ENCODE measurements at regions not wholly inside any gene's neighbourhood (a gene's known extent, or its start where the extent isn't known, plus 50 kb on each side); places are given as distances from the start of the nearest gene placed in this dataset.

DNA sequence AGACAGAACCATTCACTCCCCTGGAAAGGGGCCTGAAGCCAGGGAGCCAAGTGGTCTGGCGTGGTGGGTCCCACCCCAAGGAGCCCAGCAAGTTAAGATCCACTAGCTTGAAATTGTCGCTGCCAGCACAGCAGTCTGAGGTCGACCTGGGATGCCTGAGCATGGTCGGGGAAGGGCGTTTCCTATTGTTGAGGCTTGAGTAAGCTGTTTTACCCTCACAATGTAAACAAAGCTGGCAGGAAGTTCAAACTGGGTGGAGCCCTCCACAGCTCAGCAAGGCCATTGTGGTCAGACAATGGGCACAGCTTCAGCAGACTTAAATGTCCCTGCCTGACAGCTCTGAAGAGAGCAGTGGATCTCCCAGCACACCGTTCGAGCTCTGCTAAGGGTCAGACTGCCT lies 195.6 kb upstream of the DACH1 start:
- Mint-ChIP-seq H3K4me3 (no peak overlapping the region), H3K27me3 (no peaks in the 10 kb centered on the region), H3K27ac (no peak overlapping the region), H3K4me1 (ENCODE audit: low read depth) (no peaks in the 10 kb centered on the region), H3K9me3 (peaks cover 28% of the 10 kb centered on the region), H3K36me3 (no peaks in the 10 kb centered on the region)
- intact Hi-C loops (cut with micrococcal nuclease) = no loop called here
- POLR2A ChIA-PET = no interaction called here
- CTCF ChIA-PET = no interaction called here
- no peak for DNase-seq

DNA sequence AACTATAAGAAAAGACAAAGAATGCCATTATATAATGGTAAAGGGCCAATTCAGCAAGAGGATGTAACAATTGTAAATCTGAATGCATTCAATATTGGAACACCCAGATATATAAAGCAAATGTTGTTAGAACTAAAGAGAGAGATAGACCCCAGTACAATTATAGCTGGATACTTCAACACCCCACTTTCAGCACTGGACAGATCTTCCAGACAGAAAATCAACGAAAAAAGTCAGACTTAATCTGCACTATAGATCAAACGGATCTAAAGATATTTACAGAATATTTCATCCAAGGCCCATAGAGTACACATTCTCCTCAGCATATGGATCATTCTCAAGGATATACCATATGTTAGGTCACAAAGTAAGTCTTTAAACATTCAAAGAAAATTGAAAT lies 194.6 kb upstream of the DACH1 start:
- Mint-ChIP-seq H3K4me3 (no peak overlapping the region), H3K27ac (no peak overlapping the region), H3K27me3 (no peaks in the 10 kb centered on the region), H3K36me3 (no peaks in the 10 kb centered on the region), H3K9me3 (peaks cover 20% of the 10 kb centered on the region), H3K4me1 (ENCODE audit: low read depth) (no peaks in the 10 kb centered on the region)
- intact Hi-C loops (cut with micrococcal nuclease) = no loop called here
- no peak for DNase-seq
- ChIA-PET CTCF (no interaction called here), POLR2A (no interaction called here)

DNA sequence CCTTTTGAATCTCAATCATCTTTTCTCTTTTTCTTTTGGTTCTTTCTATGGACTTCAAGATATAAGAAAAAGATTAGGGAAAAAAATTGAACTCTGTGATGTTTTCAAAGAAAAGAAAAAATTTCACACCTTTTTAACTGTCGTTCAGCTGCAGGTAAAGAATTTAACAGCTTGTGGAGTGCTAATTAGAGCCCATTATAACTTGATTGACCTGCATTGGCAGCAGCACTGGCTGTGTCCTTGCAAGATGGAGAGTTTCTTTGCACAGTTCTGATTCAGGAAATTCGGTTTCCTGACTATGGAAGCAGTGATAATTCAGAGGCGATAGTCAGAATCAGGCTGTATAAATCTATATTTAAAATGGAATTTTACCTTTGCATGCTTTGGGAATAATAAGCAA lies 183.2 kb upstream of the DACH1 start:
- H3K9me3 Mint-ChIP-seq = peaks cover 5% of the 10 kb centered on the region

DNA sequence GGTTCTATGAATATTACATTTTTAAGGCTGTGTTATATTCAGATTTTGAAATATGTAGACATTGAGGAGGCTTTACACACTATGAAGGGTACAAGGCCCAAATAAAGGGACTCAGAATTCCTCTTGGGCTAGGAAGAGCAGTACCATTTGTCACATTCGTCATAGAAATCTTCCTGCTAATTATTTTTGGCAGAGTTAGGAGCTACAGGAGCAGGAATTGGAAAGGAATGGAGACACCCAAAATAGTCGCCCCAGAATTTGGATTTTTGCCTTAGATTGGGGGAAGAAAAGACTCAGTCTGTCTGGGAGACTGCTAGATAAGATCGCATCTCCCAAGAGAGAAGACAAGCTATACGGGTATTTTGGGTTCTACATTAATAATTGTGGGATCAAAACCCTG lies 176.4 kb upstream of the DACH1 start:
- no peak overlapping the region for H3K4me3 Mint-ChIP-seq
- H3K27me3 Mint-ChIP-seq = no peaks in the 10 kb centered on the region
- ChIA-PET POLR2A (no interaction called here), CTCF (no interaction called here)
- intact Hi-C loops (cut with micrococcal nuclease) = no loop called here
- no peaks in the 10 kb centered on the region for H3K9me3 Mint-ChIP-seq
- no peaks in the 10 kb centered on the region for H3K36me3 Mint-ChIP-seq
- no peak for DNase-seq
- no peaks in the 10 kb centered on the region for H3K4me1 Mint-ChIP-seq (ENCODE audit: low read depth)
- no peak overlapping the region for H3K27ac Mint-ChIP-seq

More for the DNA sequence above, 183.2 kb upstream of the DACH1 start:
- ChIA-PET CTCF (no interaction called here), POLR2A (no interaction called here)
- intact Hi-C loops (cut with micrococcal nuclease) = no loop called here
- H3K27ac Mint-ChIP-seq = no peak overlapping the region
- H3K4me1 Mint-ChIP-seq (ENCODE audit: low read depth) = no peaks in the 10 kb centered on the region
- H3K4me3 Mint-ChIP-seq = no peak overlapping the region
- H3K36me3 Mint-ChIP-seq = no peaks in the 10 kb centered on the region
- H3K27me3 Mint-ChIP-seq = no peaks in the 10 kb centered on the region
- DNase-seq = no peak

DNA sequence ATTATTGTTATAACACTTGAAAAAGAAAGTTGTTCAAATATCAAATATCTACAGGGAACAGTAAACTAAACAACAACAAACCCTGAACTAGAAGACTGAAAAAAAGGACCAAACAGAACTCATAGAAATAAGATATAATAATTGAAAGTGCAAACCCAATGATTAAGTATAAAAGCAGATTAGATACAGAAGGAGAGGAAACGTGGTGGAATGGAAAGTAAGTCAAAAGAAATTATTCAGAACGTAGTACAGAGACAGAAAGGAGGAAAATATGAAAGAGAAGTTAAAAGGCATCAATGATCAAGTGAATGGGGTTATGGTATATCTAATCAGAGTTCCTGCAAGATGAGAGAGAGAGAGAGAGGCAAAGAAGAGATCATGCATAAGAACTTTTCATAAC lies 174.2 kb upstream of the DACH1 start:
- ChIA-PET CTCF (no interaction called here), POLR2A (no interaction called here)
- Mint-ChIP-seq H3K4me1 (ENCODE audit: low read depth) (no peaks in the 10 kb centered on the region), H3K9me3 (no peaks in the 10 kb centered on the region), H3K4me3 (no peak overlapping the region), H3K27ac (no peak overlapping the region), H3K36me3 (no peaks in the 10 kb centered on the region), H3K27me3 (no peaks in the 10 kb centered on the region)
- no peak for DNase-seq
- intact Hi-C loops (cut with micrococcal nuclease) = no loop called here

DNA sequence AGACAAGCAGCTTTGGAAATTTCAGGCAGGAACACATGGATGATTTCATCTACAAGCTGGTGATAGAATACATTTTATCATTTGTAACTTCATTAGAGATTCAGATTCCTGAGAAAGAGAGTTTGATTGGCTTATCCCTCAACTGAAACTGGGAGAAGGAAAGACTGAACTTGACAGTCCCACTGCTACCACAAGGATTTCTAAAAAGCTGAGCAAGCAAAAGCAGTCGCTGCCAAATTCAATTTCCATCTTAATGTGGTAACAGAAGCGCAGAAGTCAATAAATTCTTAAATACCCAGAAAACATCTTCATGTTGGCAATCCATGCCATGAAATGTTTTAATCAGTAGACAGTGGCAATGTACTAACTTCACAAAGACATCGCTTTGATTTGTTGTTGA lies 172.1 kb upstream of the DACH1 start:
- Mint-ChIP-seq H3K36me3 (no peaks in the 10 kb centered on the region), H3K27me3 (no peaks in the 10 kb centered on the region), H3K4me1 (ENCODE audit: low read depth) (no peaks in the 10 kb centered on the region), H3K27ac (no peak overlapping the region), H3K9me3 (no peaks in the 10 kb centered on the region), H3K4me3 (no peak overlapping the region)
- no peak for DNase-seq
- ChIA-PET CTCF (no interaction called here), POLR2A (no interaction called here)
- intact Hi-C loops (cut with micrococcal nuclease) = no loop called here

DNA sequence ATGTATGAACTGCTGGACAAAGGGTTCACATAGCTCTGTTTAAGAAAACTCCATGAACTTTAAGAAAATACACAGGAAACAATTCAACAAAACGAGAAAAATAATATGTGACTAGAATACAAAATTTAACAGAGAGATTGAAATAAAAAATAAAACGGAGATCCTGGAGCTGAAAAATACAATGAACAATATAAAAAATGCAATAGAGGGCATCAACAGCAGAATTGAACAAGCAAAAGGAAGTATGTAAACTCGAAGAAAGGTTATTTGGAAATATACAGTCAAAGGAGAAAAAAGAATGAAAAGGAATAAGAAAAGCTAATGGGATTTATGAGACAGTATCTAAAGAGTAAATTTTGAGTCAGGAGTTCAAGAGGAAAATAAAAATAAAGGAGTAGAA lies 163.0 kb upstream of the DACH1 start:
- Mint-ChIP-seq H3K36me3 (no peaks in the 10 kb centered on the region), H3K27ac (no peak overlapping the region), H3K4me1 (ENCODE audit: low read depth) (no peaks in the 10 kb centered on the region), H3K9me3 (peaks cover 14% of the 10 kb centered on the region), H3K4me3 (no peak overlapping the region), H3K27me3 (no peaks in the 10 kb centered on the region)
- intact Hi-C loops (cut with micrococcal nuclease) = no loop called here
- CTCF ChIA-PET = no interaction called here
- no peak for DNase-seq
- POLR2A ChIA-PET = no interaction called here

DNA sequence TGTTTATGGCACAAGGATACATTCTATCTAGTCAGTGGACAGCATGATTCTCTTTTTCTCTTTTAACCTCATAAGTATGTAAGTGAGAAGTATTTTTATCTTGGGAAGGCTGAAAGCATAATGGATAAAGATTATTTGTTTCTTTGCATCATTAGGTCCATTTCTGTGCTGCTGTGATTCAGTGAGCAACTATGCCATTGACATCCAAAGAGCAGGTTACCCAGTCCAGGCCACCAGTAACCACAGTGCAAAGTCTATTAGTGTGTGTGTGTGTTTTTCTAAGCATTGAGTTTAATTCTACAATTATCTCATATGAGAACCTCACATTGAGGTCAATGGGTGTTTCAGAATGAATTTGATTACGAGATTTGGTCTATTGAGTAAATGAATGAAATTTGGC lies 158.8 kb upstream of the DACH1 start:
- no peak overlapping the region for H3K4me3 Mint-ChIP-seq
- peaks cover 18% of the 10 kb centered on the region for H3K9me3 Mint-ChIP-seq
- H3K36me3 Mint-ChIP-seq = no peaks in the 10 kb centered on the region
- DNase-seq = no peak
- H3K4me1 Mint-ChIP-seq (ENCODE audit: low read depth) = no peaks in the 10 kb centered on the region
- intact Hi-C loops (cut with micrococcal nuclease) = no loop called here
- ChIA-PET CTCF (no interaction called here), POLR2A (no interaction called here)
- no peak overlapping the region for H3K27ac Mint-ChIP-seq
- H3K27me3 Mint-ChIP-seq = no peaks in the 10 kb centered on the region

DNA sequence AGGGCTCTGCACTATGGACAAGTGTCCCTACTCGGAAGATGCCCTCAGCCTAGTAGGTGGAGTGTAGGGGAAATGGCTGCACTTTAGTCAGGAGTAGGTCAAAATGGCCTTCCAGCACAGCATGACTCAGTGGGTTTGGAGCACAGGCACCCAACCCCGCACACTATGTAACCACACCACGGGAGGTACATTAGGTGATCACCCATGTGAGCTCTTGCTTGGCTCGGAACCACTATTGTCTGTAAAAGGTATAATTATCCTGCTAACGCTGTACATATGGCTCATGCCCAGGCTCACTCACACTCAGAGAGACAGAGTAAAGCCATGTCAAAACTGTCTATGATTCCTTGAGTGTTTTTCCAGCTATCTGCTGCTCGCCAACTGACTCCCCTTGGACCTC lies 156.9 kb upstream of the DACH1 start:
- Mint-ChIP-seq H3K27ac (no peak overlapping the region), H3K4me3 (no peak overlapping the region), H3K9me3 (peaks cover 9% of the 10 kb centered on the region), H3K4me1 (ENCODE audit: low read depth) (no peaks in the 10 kb centered on the region), H3K36me3 (no peaks in the 10 kb centered on the region), H3K27me3 (no peaks in the 10 kb centered on the region)
- POLR2A ChIA-PET = no interaction called here
- intact Hi-C loops (cut with micrococcal nuclease) = no loop called here
- CTCF ChIA-PET = no interaction called here
- DNase-seq = no peak

DNA sequence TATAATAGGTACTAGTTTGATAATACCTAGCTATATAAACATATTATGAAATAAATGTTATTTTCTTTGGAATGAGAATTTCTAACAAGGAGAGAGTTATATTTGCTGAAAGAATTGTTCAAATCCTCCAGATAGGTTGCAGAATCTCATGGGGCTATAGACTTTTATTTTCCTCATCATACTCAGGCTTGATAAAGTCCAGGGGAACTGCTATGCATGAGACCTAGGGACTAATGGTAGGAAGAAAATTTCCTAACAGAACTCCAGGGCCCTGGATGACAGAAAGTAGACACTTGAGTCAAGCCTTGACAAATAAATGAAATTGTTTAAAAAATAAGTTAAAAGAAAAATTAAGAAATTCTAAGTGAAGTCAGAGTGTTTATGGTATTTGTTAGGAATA lies 138.5 kb upstream of the DACH1 start:
- POLR2A ChIA-PET = no interaction called here
- no peak overlapping the region for H3K4me3 Mint-ChIP-seq
- peaks cover 2% of the 10 kb centered on the region for H3K9me3 Mint-ChIP-seq
- no peaks in the 10 kb centered on the region for H3K4me1 Mint-ChIP-seq (ENCODE audit: low read depth)
- no peaks in the 10 kb centered on the region for H3K36me3 Mint-ChIP-seq
- CTCF ChIA-PET = no interaction called here
- H3K27me3 Mint-ChIP-seq = no peaks in the 10 kb centered on the region
- no peak for DNase-seq
- intact Hi-C loops (cut with micrococcal nuclease) = no loop called here
- H3K27ac Mint-ChIP-seq = no peak overlapping the region

DNA sequence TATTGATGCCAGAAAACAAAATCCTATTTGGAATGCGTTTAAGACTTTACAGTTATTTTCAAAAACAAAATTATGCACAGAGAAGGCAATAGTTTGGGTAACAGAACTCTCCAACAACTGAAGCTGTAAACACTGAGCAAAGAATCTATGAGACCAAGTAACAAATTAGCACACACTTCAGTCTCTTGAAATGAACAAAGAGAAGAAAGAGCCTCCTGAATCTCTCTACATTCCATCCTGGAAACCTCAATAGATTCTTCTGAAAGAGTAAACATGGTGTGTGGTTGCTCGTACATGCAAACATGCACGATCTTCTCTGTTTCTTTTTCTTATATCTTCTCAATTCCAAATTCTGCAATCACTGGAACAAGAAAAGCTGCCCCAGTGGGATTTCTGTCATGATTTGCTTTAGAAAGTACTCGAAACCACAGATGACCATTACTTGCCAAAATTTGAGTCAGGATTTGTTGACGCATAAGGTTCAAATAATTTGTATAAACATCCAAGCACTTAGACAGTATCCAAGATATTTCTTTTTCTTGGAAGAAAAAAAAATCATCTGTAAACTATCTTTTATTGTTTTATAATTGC lies 137.9 kb upstream of the DACH1 start:
- H3K27me3 Mint-ChIP-seq = no peaks in the 10 kb centered on the region
- intact Hi-C loops (cut with micrococcal nuclease) = no loop called here
- ChIA-PET CTCF (no interaction called here), POLR2A (no interaction called here)
- H3K27ac Mint-ChIP-seq = no peak overlapping the region
- no peaks in the 10 kb centered on the region for H3K36me3 Mint-ChIP-seq
- no peak overlapping the region for H3K4me3 Mint-ChIP-seq
- no peaks in the 10 kb centered on the region for H3K4me1 Mint-ChIP-seq (ENCODE audit: low read depth)
- DNase-seq = no peak
- H3K9me3 Mint-ChIP-seq = peaks cover 2% of the 10 kb centered on the region

DNA sequence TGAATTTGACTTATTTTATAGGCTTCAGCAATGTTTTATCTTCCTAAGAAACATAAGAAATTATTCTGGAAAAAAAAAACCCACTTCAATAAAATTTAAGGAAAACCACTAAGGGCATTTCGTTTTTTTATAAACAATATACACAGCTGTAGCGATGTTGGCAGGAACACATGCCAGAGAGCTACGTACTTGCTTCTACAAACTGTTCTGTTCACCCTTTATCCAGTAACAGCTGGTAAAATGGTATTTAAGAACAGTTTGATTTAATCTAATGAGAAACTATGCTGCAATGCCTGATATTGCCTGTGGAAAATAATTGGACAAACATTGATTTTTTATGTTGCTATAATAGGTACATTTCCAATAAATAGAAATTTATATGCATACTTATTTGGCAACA lies 137.2 kb upstream of the DACH1 start:
- no peak overlapping the region for H3K27ac Mint-ChIP-seq
- no peaks in the 10 kb centered on the region for H3K4me1 Mint-ChIP-seq (ENCODE audit: low read depth)
- CTCF ChIA-PET = no interaction called here
- no peak overlapping the region for H3K4me3 Mint-ChIP-seq
- POLR2A ChIA-PET = no interaction called here
- no peaks in the 10 kb centered on the region for H3K36me3 Mint-ChIP-seq
- DNase-seq = no peak
- H3K9me3 Mint-ChIP-seq = peaks cover 4% of the 10 kb centered on the region
- intact Hi-C loops (cut with micrococcal nuclease) = no loop called here
- no peaks in the 10 kb centered on the region for H3K27me3 Mint-ChIP-seq

DNA sequence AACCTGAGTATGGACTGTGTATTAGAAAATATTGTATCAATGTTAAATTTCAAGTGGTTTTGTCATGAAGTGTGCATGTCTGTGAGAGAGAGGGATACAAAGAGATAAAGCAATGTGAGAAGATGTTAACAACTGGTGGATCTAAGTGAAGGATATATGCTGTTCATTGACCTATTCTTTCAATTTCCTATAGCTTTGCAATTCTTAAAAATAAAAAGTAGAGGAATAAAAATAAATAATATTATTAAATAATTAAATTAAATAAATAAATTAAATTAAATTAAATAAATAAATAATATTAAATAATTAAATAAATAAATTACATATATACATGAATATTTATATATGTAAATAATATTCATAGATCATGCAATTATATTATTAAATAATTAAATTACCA lies 131.2 kb upstream of the DACH1 start:
- Mint-ChIP-seq H3K4me3 (no peak overlapping the region), H3K9me3 (peaks cover 11% of the 10 kb centered on the region), H3K27me3 (no peaks in the 10 kb centered on the region), H3K27ac (no peak overlapping the region), H3K36me3 (no peaks in the 10 kb centered on the region), H3K4me1 (ENCODE audit: low read depth) (no peaks in the 10 kb centered on the region)
- POLR2A ChIA-PET = no interaction called here
- no peak for DNase-seq
- intact Hi-C loops (cut with micrococcal nuclease) = no loop called here
- CTCF ChIA-PET = interaction anchor here (0.6 kb wide), 1 partner anchor 36 kb away, joined by 4 read pairs; no protein-coding TSS in a partner anchor

DNA sequence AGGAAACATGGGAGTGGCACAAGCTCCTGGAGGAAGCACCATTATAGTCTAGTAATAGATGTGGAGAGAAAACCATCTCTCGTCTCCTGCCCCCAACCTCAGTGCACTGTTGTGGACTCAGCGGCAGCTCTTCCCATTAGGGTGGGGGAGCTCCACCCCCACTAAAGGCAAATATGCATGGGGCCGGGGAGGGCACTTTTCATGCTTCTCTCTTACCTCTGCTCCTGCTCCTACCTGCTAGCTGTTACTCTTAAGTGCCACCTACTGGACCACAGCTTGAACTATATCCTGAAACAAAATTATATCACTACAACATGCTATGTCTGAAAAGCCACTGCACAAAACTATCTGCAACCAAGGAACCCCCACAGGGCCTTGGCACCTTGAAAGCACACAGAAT lies 112.6 kb upstream of the DACH1 start:
- Mint-ChIP-seq H3K4me1 (ENCODE audit: low read depth) (no peaks in the 10 kb centered on the region), H3K27me3 (no peaks in the 10 kb centered on the region), H3K27ac (no peak overlapping the region), H3K4me3 (no peak overlapping the region), H3K36me3 (no peaks in the 10 kb centered on the region), H3K9me3 (peaks cover 16% of the 10 kb centered on the region)
- intact Hi-C loops (cut with micrococcal nuclease) = no loop called here
- DNase-seq = no peak
- CTCF ChIA-PET = no interaction called here
- POLR2A ChIA-PET = no interaction called here

Measured in activated CD4-positive, alpha-beta memory T cell treated with anti-CD3 and anti-CD28 coated beads for 36 hours (primary cell).